GM18499 (cell line): ENCODE measurements at regions not wholly inside any gene's neighbourhood (a gene's known extent, or its start where the extent isn't known, plus 50 kb on each side); places are given as distances from the start of the nearest gene placed in this dataset.

Experiments
- ATAC-seq: cut with Tn5 transposase; IDR thresholded peaks from one replicate; pipeline ENCODE4 v1.9.1; 2021; ENCODE audit warnings: moderate number of reproducible peaks; ENCODE audit not compliant: insufficient read depth, unreplicated experiment

DNA sequence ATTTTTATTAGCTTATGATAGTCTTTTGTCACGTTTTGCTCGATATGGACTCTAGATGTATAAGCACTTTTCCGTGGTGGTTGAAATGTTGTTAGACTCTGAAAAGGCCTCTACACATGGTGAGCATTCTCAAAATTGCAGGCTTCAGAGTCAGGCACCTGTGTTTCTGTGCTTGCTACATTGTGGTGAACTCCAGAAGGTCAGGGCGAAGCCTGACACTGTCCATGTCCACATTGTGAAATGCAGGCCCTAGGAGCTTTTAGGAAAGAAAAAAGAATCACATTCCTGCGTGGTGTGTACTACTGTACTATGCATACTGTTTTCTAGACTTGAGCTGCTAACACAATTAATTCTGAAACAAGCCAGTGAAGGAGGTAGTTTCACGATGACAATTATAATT is 86.3 kb downstream of the HS3ST1 start:
- ATAC-seq, result no peak

DNA sequence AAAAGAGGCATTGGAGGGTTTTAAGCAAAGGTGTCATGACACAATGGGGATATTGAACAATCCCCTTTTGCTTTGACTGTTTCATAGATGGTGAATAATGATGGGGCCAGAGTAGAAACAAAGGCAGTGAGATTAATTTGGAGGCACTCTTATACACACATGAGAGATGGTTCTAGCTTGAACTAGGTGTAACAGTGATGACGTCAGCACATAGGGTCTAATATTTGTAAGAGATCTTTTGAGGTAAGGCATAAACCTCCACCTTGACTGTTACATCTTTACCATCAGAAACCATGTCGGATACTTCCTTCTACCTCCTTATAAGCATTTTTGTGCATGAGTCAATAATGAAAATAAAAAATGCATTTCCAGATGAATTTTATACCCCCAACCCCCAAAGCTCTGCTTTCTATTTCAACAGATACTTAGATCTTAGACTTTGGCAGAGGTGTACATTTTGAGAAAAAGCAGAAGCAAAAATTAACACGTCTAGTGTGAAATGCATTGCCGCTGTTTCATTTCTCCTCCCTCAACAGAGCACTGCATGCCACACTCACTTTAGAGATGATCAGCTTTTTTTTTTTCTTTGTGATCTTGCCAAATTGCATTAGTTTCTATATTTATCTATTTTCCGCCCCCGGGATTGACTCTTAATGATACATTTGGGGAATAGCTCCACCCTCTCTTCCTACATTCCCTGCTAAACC is 87.2 kb downstream of the HS3ST1 start:
- no peak for ATAC-seq

DNA sequence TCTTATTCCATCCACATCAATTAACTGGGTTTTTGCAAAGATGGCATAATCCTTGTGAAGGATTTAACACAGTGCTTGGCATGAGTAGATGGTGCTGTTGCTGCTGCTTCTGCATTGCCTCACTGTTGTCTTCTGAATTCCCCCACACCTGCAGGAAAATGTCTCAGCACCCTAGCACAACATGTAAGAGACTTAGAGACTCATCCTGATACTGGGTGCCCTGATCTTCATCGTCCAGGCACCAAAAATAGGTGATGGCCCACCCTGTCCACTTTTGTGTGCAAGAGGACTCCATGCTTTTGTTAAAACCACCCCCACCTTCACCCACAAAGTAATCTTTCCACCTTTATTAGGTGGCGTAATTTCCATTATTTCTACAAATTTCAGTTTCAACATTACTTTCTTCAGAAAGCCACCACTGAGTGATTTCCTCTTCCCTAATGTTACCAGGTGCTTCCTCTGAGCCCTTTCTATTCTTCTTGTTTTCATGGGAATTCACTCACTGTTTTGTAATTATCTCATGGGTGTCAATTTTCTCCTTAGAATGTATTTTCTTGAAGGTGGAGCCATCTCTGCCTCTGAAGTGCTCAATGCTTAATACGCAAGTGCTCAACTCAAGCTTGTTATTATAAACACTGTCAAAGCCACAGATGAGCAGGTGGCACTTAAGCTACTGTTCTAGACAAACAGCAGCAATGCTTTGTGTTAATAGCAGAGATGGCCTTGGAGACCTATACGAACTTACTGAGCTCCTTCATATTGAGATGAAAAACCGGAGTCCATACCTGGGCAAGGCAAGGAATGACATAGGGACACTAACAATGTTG is 89.5 kb downstream of the HS3ST1 start:
- ATAC-seq, result no peak

GRCh38 chr4:11337287-11337686 is 91.4 kb downstream of the HS3ST1 start:
- no peak for ATAC-seq

GRCh38 chr4:11336435-11336834 is 92.3 kb downstream of the HS3ST1 start:
- no peak for ATAC-seq

- ATAC-seq, result no peak
Observed at GRCh38 chr4:11334887-11335286, 93.8 kb downstream of the HS3ST1 start.

DNA sequence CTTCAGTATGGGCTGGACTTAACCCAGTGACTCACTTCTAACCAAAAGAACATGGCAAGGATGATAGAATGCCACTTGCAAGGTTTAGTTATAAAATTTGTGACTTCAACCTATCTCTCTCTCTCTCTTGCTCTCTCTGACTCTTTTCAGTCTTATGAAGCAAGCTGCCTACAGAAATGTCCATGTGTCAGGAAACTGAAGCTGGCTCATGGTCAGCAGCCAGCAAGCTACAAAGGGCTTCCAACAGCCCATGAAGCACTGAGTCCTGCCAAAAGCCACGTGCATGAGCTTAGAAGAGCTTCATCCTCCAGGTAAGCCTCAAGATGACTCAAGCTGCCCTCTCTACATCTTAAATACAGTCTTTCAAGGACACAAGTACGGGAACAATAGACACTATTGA is 100.3 kb downstream of the HS3ST1 start:
- no peak for ATAC-seq

- no peak for ATAC-seq
Observed at GRCh38 chr4:11326021-11326420, 102.7 kb downstream of the HS3ST1 start.

DNA sequence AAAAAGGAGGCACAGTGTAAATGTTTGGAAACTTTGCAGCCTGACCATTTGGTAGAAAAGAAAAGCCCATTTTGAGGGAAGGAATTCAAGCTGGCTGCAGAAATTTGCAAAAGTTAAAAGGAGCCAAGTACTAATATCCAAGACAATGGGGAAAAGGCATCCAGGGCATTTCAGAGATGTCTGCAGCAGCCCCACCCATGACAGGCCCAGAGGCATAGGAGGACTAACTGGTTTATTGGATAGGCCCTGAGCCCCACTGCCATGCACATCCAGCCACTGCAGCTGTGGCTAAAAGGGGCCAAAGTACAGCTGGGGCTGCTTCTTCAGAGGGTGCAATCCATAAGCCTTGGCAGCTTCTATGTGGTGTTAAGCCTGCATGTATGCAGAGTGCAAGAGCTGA is 104.9 kb downstream of the HS3ST1 start:
- ATAC-seq, result no peak

GRCh38 chr4:11313157-11313943 is 115.3 kb downstream of the HS3ST1 start:
- ATAC-seq, result no peak

GRCh38 chr4:11312389-11312788 is 116.3 kb downstream of the HS3ST1 start:
- no peak for ATAC-seq

GRCh38 chr4:11301075-11301660 is 127.5 kb downstream of the HS3ST1 start:
- no peak for ATAC-seq

- no peak for ATAC-seq
Observed at GRCh38 chr4:11299836-11300235, 128.9 kb downstream of the HS3ST1 start.

DNA sequence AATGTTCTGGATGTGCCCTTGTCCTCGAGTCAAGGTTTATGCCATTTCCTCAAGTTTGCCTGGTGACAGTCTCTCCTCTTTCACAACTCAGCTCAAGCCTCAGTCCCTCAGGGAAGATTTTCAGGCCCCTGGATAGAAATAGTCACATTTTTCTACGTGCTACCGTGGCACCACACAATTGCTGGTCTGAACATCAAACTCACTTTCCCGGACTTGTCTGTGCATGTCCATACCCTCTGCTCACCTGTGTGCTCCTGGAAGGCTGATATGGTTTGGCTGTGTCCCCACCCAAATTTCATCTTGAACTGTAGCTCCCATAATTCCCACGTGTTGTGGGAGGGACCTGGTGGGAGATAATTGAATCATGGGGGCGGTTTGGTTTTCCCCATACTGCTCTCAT is 129.7 kb downstream of the HS3ST1 start:
- ATAC-seq, result no peak

- no peak for ATAC-seq
Observed at GRCh38 chr4:11298451-11298850, 130.2 kb downstream of the HS3ST1 start.

- ATAC-seq, result no peak
Observed at GRCh38 chr4:11297627-11298026, 131.1 kb downstream of the HS3ST1 start.

GRCh38 chr4:11297201-11297600 is 131.5 kb downstream of the HS3ST1 start:
- ATAC-seq, result no peak

DNA sequence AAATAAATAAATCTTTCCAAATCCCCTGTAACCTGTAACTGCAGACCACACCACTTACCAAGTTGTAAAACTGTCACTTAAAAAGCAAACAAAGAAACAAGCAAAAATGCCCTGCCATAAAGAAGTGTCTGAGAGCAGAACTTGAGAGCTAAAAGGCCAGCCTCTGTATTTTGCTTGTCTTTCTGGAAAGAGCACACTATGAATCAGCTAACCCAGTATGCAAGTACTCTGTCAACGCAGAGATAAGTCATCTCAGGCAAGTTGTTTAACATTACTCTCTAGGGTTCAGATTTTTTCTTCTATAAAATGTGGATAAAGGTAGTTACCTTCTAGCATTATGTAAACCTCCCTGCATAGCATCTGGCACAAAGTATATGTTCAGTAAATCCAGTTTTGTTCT is 134.8 kb downstream of the HS3ST1 start:
- ATAC-seq, result no peak

DNA sequence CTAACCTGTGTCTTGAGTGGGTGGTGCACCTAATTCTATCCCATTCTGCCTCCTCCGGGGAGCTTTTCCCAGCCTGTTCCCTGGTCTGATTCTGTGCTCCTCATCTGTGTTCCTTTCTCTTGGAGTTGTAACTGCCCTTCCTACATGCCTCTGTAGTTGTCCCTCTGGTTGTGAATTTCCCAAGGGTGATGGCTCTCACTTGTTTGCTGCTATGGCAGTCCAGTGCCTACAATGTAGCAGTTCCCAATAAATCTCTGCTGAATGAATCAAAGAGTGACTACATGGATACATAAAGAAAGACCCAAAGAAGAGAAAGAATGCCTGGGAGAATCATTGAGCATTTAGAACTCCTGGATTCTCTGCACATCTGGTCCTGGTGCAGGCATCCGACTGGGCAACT is 141.6 kb downstream of the HS3ST1 start:
- no peak for ATAC-seq

GRCh38 chr4:11286533-11286932 is 142.2 kb downstream of the HS3ST1 start:
- peak; percentile 87 for ATAC-seq

GRCh38 chr4:11281720-11282119 is 147.0 kb downstream of the HS3ST1 start:
- ATAC-seq, result no peak
